Endothelial cell of umbilical vein (primary cell): ENCODE measurements at regions not wholly inside any gene's neighbourhood (a gene's known extent, or its start where the extent isn't known, plus 50 kb on each side); places are given as distances from the start of the nearest gene placed in this dataset.

ENCODE experiments used
- CTCF ChIP-seq, 2 donors: IDR thresholded peaks; 1 replicate in 1 of 2; 2 replicates in 1 of 2; pipeline ENCODE4 v1.5.1; 2011; ENCODE audit warnings: low read length in 2 of 2, mild to moderate bottlenecking in 2 of 2, moderate library complexity in 2 of 2, control low read depth in 1 of 2, inconsistent platforms in 1 of 2, low read depth in 1 of 2; ENCODE audit not compliant: insufficient read depth in 1 of 2; ENCODE audit errors: extremely low read depth in 1 of 2
- EZH2 ChIP-seq: IDR thresholded peaks from 2 replicates; pipeline ENCODE4 v1.6.1; 2012; ENCODE audit warnings: borderline replicate concordance, low read depth, mild to moderate bottlenecking, moderate library complexity, low read length, inconsistent platforms; ENCODE audit not compliant: severe bottlenecking
- FOS ChIP-seq: IDR thresholded peaks from 2 replicates; pipeline ENCODE4 v1.6.1; 2011; ENCODE audit warnings: mild to moderate bottlenecking, low read length, moderate library complexity, borderline replicate concordance; ENCODE audit not compliant: insufficient read depth
- JUN ChIP-seq: IDR thresholded peaks from 2 replicates; pipeline ENCODE4 v1.6.1; 2011; ENCODE audit warnings: borderline replicate concordance, low read depth; ENCODE audit not compliant: insufficient read length, insufficient read depth
- MAX ChIP-seq: IDR thresholded peaks from 2 replicates; pipeline ENCODE4 v1.6.1; 2011; ENCODE audit not compliant: insufficient read depth, insufficient read length
- POLR2A ChIP-seq: IDR thresholded peaks from 2 replicates; pipeline ENCODE4 v1.6.1; 2012; ENCODE audit warnings: low read depth, mild to moderate bottlenecking, control low read depth, low read length
- POLR2AphosphoS5 ChIP-seq: IDR thresholded peaks from 2 replicates; pipeline ENCODE4 v1.6.1; 2012; ENCODE audit warnings: low read depth, mild to moderate bottlenecking, control low read depth, low read length, moderate library complexity; ENCODE audit not compliant: insufficient read depth

GRCh38 chr6:169035385-169036240 lies 218.0 kb downstream of the THBS2 start:
- TF ChIP-seq JUN (no peak), CTCF (IDR thresholded peaks at IDR 0.05; ENCODE audit: extremely low read depth in 1 of 2, insufficient read depth in 1 of 2, low read depth in 1 of 2, low read length in 2 of 2) (no peak), EZH2 (no peak), POLR2AphosphoS5 (no peak), POLR2A (no peak), MAX (no peak), FOS (no peak)
